Right lobe of liver (tissue), 6 donors: ENCODE measurements at regions not wholly inside any gene's neighbourhood (a gene's known extent, or its start where the extent isn't known, plus 50 kb on each side); places are given as distances from the start of the nearest gene placed in this dataset.

Source experiments
- ATAC-seq, 4 donors: fragments of 200-7000 bp; cut with Tn5 transposase; one replicate each; pipeline ENCODE4 v1.9.1; 2020; ENCODE audit warnings: mild to moderate bottlenecking in 4 of 4, moderate library complexity in 4 of 4
- DNase-seq, 3 donors: peaks; one replicate each; pipeline ENCODE4 v3.0.0-alpha.2; 2020
- H3K27ac ChIP-seq, 3 donors: fragments of 200-600 bp; one replicate each; pipeline ENCODE4 v1.8.0; 2022
- H3K27me3 ChIP-seq, 2 donors: fragments of 200-600 bp; one replicate each; pipeline ENCODE4 v1.8.0; 2022
- H3K36me3 ChIP-seq, 4 donors: fragments of 200-600 bp; sonication (generic) in 1 of 4; one replicate each; pipeline versions ENCODE4 v1.5.1 to v1.8.0; 2017 to 2022; ENCODE audit warnings: control low read depth in 1 of 4
- H3K4me1 ChIP-seq, 4 donors: fragments of 200-600 bp; sonication (generic) in 1 of 4; one replicate each; pipeline versions ENCODE4 v1.5.1 to v1.8.0; 2017 to 2022; ENCODE audit warnings: control low read depth in 1 of 4
- H3K4me3 ChIP-seq, 3 donors: fragments of 200-600 bp; one replicate each; pipeline ENCODE4 v1.8.0; 2022
- H3K9me3 ChIP-seq, 4 donors: fragments of 200-600 bp; sonication (generic) in 1 of 4; one replicate each; pipeline versions ENCODE4 v1.5.1 to v1.8.0; 2017 to 2022; ENCODE audit warnings: control low read depth in 1 of 4
- POLR2A ChIP-seq: fragments of 450-650 bp; IDR thresholded peaks from one replicate; pipeline ENCODE4 v1.6.1; 2017; ENCODE audit warnings: antibody characterized with exemption, mild to moderate bottlenecking
- WGBS: methylation state at CpG from one replicate; pipeline ENCODE4 v1.1.6; 2018; ENCODE audit warnings: low coverage, low lambda C conversion rate; ENCODE audit not compliant: insufficient coverage; ENCODE audit errors: missing lambda C conversion rate; 5-methylcytosine and 5-hydroxymethylcytosine counted together
- intact Hi-C, 2 donors: fragments of 100-400 bp; cut with DNase I; formaldehyde crosslinking; loops; one replicate each; pipeline versions ENCODE4 v1.11.2 to v1.14.1; 2022
- TF ChIP-seq, protein P1 (sequence below), 4 donors: fragments of 200-600 bp in 3 of 4; fragments of 450-650 bp in 1 of 4; IDR thresholded peaks; one replicate each; pipeline versions ENCODE4 v1.5.1 to v1.8.0; 2016 to 2022; ENCODE audit warnings: antibody characterized with exemption in 4 of 4, mild to moderate bottlenecking in 2 of 4
- donor health status: DM: no; HTN: yes; CAD: no.
- donor health status: DM: no; HTN: no; CAD: no.
- donor health status: DM: no; HTN: no; CAD: no.
- donor health status: DM: no; HTN: yes; CAD: no.
- donor health status: DM: no; HTN: yes; CAD: no.

DNA sequence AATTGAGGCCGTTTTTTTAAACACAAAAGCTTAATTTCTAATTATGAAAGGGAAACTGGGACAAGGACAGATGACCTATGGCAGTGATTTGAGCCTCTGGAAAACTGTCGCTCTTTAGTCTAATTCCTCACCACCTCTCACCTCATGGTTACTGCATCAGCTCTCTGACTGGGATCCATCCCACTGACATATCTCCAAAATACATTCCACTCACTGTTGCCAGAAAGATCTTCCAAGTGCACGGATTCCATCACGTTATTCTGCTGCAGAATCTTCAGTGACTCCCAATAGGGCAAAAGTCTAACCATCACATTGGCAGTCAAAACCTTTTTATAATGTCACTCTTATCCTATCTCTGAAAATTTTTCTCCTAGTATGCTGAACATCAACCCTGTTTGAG, 132.3 kb upstream of the MB21D2 start:
- H3K36me3 ChIP-seq = no peaks in the 10 kb centered on the region
- H3K4me3 ChIP-seq = no peak overlapping the region
- ATAC-seq (no peak), DNase-seq (no peak)
- H3K9me3 ChIP-seq = no peaks in the 10 kb centered on the region
- WGBS = 32% methylated on average over 4 of the region's 4 CpGs
- intact Hi-C loops = loop anchor here in 1 of 2 donors (10.0 kb wide), 1 partner anchor 235 kb away; no protein-coding TSS in a partner anchor
- no peak overlapping the region for H3K27ac ChIP-seq
- TF ChIP-seq, protein P1, sequence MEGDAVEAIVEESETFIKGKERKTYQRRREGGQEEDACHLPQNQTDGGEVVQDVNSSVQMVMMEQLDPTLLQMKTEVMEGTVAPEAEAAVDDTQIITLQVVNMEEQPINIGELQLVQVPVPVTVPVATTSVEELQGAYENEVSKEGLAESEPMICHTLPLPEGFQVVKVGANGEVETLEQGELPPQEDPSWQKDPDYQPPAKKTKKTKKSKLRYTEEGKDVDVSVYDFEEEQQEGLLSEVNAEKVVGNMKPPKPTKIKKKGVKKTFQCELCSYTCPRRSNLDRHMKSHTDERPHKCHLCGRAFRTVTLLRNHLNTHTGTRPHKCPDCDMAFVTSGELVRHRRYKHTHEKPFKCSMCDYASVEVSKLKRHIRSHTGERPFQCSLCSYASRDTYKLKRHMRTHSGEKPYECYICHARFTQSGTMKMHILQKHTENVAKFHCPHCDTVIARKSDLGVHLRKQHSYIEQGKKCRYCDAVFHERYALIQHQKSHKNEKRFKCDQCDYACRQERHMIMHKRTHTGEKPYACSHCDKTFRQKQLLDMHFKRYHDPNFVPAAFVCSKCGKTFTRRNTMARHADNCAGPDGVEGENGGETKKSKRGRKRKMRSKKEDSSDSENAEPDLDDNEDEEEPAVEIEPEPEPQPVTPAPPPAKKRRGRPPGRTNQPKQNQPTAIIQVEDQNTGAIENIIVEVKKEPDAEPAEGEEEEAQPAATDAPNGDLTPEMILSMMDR (IDR thresholded peaks at IDR 0.05) = no peak
- no peak for TF ChIP-seq POLR2A
- no peaks in the 10 kb centered on the region for H3K4me1 ChIP-seq
- no peaks in the 10 kb centered on the region for H3K27me3 ChIP-seq

DNA sequence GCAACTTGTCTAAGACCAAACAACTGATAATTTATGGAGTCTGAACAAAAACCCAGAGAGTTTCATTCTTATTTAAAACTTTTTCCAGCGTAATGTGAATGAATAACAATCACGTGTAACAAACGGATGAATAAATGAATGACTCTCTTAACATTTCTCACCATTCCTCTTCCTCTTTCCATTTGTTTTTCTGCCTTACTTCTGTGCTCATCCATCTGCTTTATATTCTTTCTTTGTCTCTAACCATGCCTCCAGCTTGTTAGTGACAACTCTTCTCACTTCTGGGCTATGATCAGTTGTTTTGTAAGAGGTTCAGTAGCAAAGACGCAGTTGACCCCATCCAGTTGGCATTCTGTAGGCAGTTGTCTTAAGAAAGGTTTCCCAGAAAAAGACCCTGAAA, 133.7 kb upstream of the MB21D2 start:
- no peak overlapping the region for H3K27ac ChIP-seq
- no peak for DNase-seq
- no peaks in the 10 kb centered on the region for H3K4me1 ChIP-seq
- H3K36me3 ChIP-seq = no peaks in the 10 kb centered on the region
- 76% methylated on average over 4 of the region's 4 CpGs for WGBS
- no peaks in the 10 kb centered on the region for H3K9me3 ChIP-seq
- TF ChIP-seq, protein P1 (IDR thresholded peaks at IDR 0.05) = no peak
- no peak for TF ChIP-seq POLR2A
- intact Hi-C loops = no loop called here
- no peak for ATAC-seq
- no peaks in the 10 kb centered on the region for H3K27me3 ChIP-seq
- H3K4me3 ChIP-seq = no peak overlapping the region

DNA sequence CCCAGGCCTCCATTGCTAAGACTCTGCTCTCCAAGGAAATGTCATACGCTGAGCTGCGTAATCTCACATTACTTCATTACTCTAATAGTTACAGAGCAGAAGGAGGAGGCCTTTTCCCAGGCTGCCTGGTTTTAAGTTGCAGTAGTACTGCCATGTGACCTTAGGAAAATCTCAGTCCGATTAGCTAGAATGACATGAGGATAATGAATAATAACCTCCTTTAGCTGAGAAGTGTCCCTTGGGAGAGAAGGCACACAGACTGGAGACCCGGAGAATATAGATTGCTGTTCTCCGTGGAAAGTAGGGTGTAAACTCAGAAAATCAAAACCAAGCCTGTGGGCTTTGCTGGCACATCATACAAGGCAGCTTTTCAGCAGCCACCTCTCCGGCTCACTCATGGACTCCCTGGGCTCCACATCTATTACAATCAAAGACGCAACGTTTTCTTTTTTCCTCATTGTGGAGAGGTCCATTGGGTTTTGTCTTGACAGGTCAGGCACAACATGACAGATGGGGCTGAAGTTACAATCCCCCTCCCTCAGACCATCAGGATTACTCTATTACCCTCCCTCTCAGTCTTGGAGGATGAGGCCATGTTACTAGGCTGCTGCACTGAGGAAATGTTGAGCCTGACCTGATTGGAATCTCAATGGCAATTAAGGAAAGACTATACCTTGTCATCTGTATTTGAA, 134.8 kb upstream of the MB21D2 start:
- no peak for ATAC-seq
- TF ChIP-seq, protein P1 (IDR thresholded peaks at IDR 0.05) = no peak
- no peak for TF ChIP-seq POLR2A

DNA sequence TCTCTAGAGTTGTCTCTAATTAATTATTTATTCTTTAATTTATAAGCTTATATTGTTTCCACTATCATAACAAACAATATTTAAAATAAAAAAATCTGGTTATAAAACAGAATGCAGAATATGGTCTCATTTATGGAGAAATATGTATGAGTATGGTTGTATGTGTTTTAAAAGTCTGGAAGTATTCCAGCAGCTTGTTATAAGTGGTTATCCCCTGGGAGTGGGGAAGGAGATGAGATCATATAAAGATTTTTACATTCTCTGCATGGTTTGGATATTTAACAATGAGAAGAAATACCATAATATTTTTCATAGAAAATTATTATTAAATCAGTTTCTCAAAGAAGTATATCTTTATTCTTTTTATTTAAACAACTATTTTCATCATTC, 135.4 kb upstream of the MB21D2 start:
- Histone ChIP-seq H3K4me1 (no peaks in the 10 kb centered on the region), H3K36me3 (no peaks in the 10 kb centered on the region), H3K27ac (no peak overlapping the region), H3K27me3 (no peaks in the 10 kb centered on the region), H3K4me3 (no peak overlapping the region), H3K9me3 (no peaks in the 10 kb centered on the region)
- intact Hi-C loops = no loop called here
- ATAC-seq = no peak
- TF ChIP-seq, protein P1 (IDR thresholded peaks at IDR 0.05) = no peak
- no peak for TF ChIP-seq POLR2A
- DNase-seq = no peak

More for the DNA sequence above, 134.8 kb upstream of the MB21D2 start:
- no peak for DNase-seq
- Histone ChIP-seq H3K4me3 (no peak overlapping the region), H3K27ac (no peak overlapping the region), H3K36me3 (no peaks in the 10 kb centered on the region), H3K4me1 (no peaks in the 10 kb centered on the region), H3K9me3 (no peaks in the 10 kb centered on the region), H3K27me3 (no peaks in the 10 kb centered on the region)
- WGBS = 29% methylated on average over 1 of the region's 8 CpGs
- intact Hi-C loops = no loop called here

DNA sequence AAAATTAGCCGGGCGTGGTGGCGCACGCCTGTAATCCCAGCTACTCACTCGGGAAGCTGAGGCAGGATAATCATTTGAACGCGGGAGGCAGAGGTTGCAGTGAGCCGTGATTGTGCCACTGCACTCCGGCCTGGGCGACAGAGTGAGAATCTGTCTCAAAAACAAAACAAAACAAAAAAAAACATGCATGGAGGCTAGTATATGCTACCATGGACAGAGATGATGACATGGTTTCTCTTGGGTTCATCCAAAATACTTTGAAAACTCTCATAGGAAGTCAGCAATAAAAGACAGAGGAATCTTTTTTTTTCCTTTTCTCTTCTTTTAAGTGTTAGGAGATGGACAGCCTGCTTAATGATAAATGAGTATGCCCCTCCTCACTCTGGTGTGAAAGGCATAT, 137.7 kb upstream of the MB21D2 start:
- no peak for TF ChIP-seq POLR2A
- TF ChIP-seq, protein P1 (IDR thresholded peaks at IDR 0.05) = no peak
- H3K4me1 ChIP-seq = no peaks in the 10 kb centered on the region
- DNase-seq = no peak
- no peak for ATAC-seq
- no peaks in the 10 kb centered on the region for H3K27me3 ChIP-seq
- no peaks in the 10 kb centered on the region for H3K9me3 ChIP-seq
- H3K36me3 ChIP-seq = no peaks in the 10 kb centered on the region
- WGBS = 67% methylated on average over 10 of the region's 10 CpGs
- no peak overlapping the region for H3K27ac ChIP-seq
- H3K4me3 ChIP-seq = no peak overlapping the region
- intact Hi-C loops = no loop called here
